Renal cortical epithelial cell (primary cell): ENCODE measurements at regions not wholly inside any gene's neighbourhood (a gene's known extent, or its start where the extent isn't known, plus 50 kb on each side); places are given as distances from the start of the nearest gene placed in this dataset.

Source experiments
- DNase-seq: peaks from one replicate; pipeline ENCODE4 v3.0.0-alpha.2; 2011; ENCODE audit warnings: low read depth

DNA sequence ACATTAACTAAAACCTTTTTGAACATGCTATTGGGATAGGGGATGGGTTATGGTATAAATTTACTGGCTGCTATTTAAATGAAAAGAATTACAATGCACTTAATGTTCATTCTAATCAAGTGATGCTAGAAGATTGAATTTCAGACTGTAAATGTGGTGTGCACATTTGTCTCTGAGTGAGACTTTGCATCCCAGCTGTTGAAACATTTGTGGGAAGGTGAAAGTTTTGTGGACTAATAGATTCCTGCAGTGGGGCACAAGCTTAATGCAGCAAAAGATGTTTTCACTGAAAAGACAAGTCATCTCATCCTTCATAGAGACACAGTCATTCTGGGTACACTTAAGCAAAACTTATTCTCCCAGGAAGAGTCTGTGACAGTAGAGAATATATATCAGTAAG is 323.6 kb downstream of the NFIB start:
- no peak for DNase-seq

DNA sequence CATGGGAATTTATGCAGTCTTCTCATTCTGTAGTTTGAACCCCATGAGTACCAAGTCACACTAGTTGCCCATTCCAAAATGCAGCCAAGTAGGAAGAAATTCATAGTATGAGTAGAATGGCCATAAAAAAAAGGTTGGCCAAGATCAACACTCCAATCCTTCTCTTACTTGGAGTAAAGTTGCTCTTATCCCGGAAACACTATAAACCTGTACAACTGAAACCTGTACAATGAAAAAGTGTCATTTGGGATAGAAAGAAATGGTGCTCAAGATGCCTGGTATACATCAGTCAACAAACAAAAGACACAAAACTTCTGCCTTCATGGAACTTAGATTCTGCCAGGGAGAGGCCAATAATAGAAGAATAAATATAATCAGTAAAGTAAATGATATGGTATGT is 325.0 kb downstream of the NFIB start:
- DNase-seq = no peak

DNA sequence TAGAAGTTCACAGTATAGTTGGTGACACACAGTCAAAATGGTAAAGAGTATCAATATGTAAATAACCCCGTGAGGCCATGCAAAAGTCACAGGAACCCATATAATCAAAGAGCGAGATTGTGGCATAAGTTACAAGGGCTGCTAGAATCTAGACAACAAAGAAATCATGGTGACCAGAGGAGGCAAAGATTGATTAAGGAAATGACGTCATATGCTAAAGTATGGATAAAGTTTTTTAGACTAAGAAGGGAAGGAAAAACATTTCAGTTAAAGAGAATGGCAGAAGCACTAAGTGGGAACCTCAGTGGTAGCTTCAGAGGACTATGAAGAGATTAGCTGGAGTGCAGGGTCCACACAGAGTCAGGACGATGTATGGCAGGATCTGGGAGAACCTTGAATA is 330.3 kb downstream of the NFIB start:
- DNase-seq = no peak

DNA sequence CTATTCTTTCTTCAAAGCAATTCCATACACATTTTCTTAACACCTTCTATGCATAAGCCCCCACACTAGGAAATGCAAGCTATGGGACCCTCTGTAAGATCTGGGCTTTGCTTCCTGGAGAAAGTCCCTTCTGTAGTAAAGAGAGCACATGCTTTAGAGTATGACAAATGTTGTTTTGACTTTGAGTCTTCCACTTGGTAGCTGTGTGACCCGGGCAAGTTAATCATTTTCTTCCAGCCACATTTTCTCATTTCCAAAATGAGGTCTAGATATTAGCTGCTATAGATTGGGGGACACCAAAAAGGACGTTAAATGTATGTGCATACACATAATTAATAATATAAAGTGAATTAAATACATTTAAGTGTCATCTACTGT is 334.0 kb downstream of the NFIB start:
- DNase-seq = peak; percentile 67

DNA sequence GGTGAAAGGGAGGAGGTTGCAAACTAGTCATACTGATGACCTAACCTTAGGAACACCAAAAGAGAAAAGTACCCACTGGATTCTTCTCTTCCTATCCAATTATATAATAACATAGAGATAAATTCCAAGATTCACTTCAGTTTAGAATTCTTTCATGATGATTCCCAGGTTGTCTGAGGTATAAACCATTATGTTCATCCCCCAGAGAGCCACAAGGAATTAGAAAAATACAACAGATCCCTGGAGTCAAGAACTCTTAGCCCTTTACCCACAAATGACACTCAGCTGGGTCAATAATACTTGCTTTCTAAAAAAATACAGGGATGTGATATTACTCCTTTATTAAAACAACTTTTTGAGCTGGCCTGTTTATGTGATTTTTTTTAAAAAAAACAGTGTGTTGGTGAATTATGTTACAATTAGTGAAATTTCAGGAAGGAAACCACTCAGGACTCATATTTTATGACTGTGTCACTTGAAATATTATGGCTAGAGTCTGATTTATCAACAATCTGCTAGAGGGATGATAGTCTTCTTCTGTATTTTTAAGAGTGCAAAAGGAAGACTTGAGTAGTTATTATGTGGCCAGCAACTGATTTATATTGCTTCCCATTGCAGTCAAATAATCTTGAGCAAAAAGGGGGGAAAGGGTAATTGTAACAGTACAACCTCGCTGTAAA is 338.2 kb downstream of the NFIB start:
- no peak for DNase-seq

DNA sequence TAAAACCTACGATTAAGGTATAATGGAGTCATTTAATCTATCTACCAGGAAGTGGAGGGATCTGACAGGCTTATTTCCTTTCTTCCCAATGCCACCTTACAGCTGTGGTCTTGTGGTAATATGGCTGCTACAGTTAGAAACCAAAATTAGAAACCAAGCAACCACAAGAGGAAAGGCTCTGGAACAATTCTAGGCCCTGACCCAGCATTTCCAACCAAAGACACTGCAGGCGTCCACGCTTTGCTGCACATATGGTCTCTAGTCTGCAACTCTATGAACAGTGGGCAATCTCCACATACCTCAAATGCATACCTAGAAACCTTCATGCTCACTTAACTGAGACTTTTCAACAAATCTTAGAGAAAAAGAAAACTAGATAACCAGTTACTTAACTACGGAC is 339.1 kb downstream of the NFIB start:
- peak; percentile 92 for DNase-seq

DNA sequence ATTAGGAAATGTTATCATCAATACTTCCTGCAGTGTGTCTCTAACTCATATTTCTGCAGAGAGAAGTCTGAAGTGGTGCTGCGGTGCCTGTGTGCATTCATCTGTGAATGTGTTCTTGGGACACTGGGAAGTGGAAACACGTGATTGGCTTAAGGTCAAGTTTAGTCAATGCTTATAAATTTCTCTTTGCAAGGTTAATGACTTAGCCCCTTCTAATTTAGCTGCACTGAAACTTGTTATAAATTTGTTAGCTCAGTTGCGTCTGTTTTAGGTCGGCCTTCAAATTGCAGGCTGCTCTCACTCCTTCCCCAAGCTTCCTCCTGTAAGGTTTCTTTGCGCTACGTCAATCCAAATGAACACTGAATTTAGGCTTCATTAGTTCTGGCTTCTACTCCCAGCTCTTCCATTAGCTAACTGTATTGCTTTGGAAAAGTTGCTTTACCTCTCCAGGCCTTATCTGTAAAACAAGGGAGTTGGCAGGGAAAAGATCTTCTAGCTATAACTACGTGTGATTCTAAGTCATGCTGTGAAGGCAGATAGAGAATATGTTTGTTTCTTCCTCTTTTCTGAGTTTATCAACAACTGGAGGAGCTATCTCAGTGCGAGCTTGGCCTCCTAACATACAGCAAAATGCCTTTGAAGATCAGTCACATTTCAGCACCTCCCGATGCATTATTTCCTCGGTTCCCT is 341.8 kb downstream of the NFIB start:
- peak; percentile 80 for DNase-seq

DNA sequence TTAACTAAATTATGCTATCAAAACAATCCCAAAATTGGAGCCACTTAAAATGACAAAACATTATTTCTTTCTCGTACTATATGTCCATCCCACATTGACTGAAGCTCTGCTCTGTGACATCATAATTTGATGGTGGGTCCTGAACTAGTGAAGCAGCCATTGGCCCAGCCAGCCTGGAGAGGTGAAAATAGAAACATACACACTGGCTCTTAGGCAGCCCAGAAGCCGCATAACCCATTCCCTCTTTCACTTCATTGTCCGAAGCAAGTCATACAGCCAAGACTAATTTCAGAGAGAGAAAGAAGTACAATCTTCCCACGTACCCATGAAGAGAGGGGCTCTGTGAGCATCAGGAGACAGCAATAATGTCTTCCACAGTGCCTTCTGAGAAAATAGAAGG is 342.5 kb downstream of the NFIB start:
- no peak for DNase-seq

DNA sequence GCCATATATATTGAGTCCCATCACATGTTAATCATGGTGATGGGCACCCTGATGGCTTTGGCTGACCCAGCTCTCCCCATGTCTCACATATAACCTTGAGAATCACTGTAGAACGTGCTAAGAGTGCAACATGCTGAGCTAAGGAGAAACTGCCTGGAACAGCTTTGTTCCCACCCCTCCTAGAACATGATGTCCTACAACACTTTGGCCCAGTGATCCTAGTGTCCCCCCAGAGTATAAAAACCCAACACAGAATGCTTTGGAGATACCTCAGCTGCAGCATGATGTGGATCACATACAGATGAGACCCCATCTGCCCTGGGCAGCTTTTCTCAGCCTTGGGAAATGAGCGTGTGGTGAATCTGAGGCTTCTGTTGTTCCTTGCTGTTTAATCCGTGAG is 343.5 kb downstream of the NFIB start:
- DNase-seq = no peak

DNA sequence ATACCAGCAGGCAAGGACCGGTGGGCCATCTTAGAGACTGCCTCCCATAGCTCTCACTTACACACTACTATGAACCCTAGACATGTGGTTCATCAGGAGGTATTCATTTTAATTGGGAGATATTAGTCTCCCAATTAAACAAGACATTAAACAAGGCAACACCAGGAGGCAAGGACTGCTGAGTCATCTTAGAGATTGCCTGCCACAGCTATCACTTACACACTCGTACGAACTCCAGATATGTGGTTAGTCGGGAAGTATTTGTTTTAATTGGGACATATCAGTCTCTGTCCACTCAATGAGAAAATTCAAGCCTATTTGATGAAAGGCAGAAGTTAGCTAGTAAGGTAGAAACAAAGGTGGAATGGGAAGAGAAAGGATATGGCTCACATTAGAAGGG is 343.9 kb downstream of the NFIB start:
- peak; percentile 51 for DNase-seq

DNA sequence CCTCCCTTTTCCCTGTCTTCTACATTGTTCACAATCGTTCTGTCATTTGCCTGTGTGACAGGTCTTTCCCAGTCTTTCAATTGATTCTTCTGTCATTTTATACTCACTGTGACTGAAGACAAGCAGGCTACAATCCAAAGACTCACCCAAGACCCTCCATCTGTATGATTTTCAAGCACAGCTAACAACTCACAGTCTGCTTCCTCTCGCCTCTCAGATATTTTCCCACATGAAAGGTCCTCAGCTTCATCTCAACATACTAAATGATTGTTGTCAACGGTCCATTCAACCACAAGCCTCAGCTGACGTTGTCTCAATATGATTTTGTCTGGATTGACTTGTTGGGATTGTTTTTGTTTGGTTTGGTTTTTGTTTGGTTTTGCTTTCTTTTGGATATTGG is 346.5 kb downstream of the NFIB start:
- DNase-seq = no peak

DNA sequence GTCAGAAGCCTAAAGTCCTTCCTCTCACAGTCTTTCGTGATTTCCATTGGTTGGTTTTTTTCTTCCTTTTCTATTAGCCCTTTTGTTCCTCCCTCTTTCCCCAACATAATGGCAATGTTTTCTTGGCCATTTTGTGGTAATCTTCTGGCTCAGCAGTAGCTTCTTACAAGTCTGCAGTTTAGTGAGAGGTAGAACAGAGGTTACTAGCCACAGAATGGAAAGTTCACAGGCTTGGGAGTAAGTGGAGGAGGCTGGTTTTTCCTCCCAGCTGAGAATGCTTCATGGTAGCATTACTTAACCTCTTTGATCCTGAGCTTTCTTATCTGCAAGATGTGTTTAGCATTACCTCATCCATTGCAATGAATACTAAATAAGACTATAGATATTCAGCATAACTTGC is 346.9 kb downstream of the NFIB start:
- no peak for DNase-seq

DNA sequence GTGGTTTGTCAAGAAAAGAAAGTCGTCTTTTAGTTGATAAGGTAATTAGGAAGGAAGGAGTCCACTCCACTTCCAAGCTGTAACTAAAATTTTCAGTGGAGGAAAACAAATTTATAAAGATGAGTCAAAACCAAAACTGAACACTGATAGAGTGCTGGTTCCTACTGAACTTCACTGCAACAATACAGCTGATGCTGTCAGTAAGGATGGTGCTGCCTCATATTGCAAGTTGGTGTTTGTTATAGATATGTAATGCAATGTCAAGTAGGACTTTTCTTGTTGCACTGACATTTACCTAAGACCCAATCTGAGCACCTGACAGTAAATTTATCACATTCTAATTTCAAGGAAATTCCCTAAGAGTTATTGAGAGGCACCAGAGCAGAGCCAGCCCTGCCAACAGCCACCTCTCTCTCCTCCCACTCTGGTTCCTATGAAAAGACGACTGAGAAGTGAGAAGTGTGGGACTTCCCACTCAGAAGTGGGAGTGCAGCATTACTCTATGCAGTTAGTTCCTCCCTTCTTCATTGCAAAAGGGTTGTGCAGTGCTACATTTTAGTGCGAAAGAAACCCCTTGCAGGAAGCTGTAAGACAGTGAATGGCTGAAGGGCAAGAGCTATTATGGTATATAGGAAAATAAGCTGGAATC is 350.8 kb downstream of the NFIB start:
- no peak for DNase-seq

DNA sequence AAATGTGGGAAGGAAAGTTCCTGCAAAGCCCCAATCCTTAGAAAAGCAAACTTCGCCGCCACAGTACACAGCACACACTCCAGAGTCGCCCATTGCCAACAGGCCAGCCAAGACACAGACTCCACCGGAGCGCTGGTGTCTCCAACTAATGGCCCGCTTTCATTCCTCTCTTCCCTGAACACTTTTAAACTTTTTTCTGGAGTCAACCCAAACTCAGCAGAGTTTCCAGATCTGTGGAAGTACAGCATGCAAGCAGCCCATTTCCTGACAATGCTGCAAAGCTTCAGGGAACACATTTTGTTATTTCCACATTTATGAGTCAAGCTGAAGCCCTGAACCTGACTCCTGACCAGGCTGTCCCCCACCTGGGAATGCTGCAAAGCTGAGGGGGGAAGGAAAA is 351.9 kb downstream of the NFIB start:
- DNase-seq = no peak

DNA sequence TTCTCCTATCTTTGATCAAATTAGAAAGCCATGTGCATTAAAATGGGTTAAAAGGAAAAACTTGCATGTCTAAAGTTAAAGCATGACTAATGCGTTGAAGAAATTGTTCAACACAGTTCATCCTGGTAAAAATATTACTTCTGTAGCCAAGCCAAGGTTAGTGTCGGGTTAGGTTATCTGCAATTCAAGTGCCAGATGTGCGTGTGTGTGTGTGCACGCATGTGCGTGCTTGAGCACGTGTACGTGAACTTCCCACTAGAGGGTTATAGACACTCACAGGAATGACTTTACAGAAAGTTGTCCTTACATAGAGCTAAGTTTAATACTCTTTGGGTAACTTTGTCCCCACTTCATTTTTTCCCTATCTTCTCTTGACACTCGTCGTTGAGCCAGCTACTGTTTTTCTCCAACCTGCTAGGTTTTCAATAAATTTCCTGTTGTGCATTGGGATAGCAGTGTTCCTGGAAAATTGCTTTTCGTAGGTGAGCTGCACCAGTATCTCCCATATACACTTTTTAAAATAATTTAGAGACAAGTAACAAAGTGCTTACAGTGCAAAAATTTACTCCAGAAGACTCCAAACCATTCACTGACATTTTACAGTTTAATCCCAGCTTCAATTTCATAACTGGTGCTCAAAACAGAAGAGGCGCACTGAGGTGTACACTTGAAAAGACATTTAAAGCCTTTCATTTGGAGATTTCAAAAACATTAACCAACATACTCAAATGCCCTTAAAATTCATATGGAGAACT is 353.8 kb downstream of the NFIB start:
- DNase-seq = no peak

DNA sequence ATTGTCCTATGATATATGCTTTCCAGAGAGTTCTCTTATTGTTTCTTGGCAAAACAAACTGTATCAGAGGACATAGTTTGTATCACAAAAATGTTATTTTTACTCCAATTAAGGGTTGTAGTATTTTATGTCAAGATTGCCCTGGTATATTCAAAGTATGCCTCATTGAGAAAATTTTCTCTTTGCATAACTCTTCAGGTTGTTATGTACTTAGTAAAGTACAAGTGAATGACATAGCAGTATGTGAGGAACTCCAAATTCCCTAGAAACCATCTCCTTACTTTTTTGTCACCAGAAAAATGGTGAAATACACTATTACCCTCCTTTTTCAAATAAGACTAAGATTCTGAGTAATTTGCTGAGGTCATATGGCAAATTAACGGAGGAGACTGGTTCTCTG is 355.3 kb downstream of the NFIB start:
- DNase-seq = no peak

DNA sequence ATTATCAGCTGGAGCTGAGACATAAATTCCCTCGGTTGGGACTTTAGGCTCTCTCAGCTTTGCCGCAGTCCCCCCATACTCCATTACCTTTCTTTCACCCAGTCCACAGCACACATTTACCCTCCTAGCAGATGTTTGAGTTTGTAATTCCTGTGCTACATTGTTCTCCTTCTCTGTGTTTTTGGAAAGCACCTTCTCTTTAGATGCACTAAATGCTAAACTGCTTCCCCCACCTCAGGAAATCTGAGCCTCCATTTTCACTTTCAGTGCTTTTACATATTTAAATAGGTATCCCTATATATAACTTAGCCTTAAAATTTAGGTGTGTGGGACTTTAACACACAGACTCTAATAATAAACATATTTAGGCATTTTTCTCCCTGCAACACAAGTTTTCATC is 356.9 kb downstream of the NFIB start:
- no peak for DNase-seq

DNA sequence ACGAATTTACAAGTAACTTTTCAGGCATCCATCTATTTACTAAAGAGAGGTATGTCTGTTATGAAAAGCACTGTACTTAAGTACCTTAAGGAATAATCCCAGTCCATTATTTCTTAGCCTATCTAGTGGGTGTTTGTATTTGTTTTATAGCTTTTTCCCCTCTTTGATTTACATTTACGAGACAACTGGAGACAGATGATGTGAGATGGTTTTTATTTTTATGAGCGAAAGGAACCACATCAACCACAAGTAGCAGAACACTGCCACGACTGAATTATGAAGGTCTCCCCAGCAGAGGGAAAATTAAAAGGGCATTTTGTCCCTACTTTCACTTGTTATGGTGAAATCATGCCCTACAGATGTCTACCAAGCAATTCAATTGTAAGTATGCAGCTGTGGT is 357.8 kb downstream of the NFIB start:
- no peak for DNase-seq

DNA sequence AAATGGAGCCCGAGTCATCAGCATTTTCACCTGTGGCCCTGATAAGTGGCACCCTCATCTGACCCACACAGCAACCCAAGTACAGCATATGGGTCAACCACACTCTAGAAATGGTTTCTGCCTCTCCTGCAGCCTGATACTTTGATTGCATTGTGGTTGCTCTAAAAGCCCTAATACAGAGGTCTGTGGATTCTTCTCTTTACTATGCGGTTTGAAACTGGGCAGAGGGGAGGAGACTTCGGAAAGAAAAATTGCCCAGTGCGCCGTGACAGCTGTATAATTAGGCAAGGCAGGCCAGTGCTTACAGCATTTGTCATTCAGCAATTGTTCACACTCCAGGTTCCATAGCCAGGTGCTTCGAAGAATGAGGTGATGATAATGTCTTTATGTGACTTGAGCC is 361.0 kb downstream of the NFIB start:
- peak; percentile 40 for DNase-seq

DNA sequence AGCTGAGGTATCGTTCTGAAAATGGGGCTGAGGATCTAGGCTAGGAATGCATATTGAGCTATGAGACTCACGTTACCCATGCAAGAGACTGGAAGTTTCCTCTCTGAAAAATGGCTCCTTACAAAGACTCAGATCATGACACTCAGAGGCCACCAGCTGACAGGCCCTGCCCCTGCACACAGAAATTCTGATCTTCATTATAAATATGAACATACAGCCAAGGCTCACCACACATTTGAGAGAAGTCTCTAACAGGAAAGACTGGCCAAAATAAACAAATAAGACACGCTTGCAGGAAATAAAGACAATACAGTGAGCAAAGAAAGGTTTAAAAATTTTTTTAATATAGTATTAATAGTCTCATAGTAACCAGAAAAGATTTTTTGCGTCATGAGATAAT is 365.9 kb downstream of the NFIB start:
- DNase-seq = no peak

DNA sequence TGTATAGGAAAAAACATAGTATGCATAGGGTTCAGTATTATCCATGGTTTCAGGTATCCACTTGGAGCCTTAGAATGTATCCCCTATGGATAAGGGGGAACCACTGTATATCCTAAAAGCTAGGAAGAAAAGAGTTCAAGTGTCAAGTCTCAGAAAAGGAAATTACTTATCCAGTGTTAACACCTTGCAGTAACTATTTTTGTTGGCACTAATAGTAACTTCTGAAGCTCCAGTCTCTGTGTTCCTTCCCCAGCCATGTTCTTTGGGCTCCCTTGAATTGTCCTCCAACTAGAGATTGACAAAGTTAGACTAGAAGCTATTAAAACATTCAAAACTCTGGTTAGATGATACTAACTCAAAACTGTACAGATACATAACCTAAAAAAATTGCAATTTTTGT is 370.8 kb downstream of the NFIB start:
- DNase-seq = no peak

DNA sequence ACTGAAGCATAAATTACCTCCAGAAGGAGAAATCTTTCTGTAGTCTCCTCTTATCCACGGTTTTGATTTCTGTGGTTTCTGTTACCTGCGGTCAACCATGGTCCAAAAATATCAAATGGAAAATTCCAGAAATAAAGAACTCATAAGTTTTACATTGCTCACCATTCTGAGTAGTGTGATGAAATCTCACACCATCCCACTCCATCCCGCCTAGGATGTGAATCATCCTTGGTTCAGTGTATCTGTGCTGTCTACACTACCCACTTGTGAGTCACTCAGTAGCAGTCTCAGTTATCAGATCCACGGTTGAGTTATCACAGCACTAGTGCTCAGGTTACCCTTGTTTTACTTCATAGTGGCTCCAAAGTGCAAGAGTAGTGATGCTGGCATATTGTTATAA is 371.2 kb downstream of the NFIB start:
- peak; percentile 99 for DNase-seq

DNA sequence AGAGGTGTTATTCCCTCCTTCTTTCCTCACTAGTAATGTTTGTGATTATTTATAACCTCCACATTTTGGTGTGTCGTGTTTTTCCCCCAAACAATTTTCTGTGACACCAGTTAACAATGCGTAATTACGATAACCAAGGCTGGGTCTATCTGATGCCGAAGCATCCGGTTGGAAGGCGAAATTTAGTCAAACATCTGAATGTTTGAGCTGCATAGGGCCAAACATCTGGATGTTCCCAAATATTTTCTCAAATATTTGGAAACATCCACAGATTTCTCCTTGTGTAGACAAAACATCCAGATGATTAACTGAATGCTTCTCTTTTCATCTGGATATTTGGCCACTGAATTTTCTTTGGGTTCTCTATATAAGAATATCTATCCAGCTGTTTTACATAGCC is 371.7 kb downstream of the NFIB start:
- no peak for DNase-seq
